MCF 10A (cell line): ENCODE measurements at regions not wholly inside any gene's neighbourhood (a gene's known extent, or its start where the extent isn't known, plus 50 kb on each side); places are given as distances from the start of the nearest gene placed in this dataset.

Experiments used
- BruUV-seq: library from RNA; stranded (reverse); fragments of 400-500 nt; replicated peaks from 2 replicates; lab custom pipeline; 2021; lab: Mats Ljungman, UMichigan
- CTCF ChIA-PET: fragments of 300-600 bp; sonication (Branson Sonifier 250); formaldehyde crosslinking; extraction: SDS; loops from one replicate; lab custom pipeline; 2021; ENCODE audit warnings: antibody characterized with exemption, inconsistent platforms; lab: Yijun Ruan, JAX
- POLR2A ChIA-PET: fragments of 300-600, 350-650 bp; sonication (Branson Sonifier 250); formaldehyde crosslinking; extraction: SDS; loops from one replicate; lab custom pipeline; 2020; ENCODE audit warnings: antibody characterized with exemption, inconsistent platforms; lab: Yijun Ruan, JAX
- DNase-seq: peaks from one replicate; pipeline ENCODE4 v3.0.0-alpha.2; 2018; ENCODE audit not compliant: unreplicated experiment
- H3K27ac Mint-ChIP-seq: one replicate; pipeline ENCODE4 v1.8.0; 2022; ENCODE audit warnings: mild to moderate bottlenecking, low read depth, mixed read lengths; ENCODE audit not compliant: unreplicated experiment
- H3K27me3 Mint-ChIP-seq: one replicate; pipeline ENCODE4 v1.8.0; 2022; ENCODE audit warnings: mixed read lengths; ENCODE audit not compliant: insufficient read depth, unreplicated experiment
- H3K36me3 Mint-ChIP-seq: one replicate; pipeline ENCODE4 v1.8.0; 2022; ENCODE audit warnings: mild to moderate bottlenecking, moderate library complexity, mixed read lengths; ENCODE audit not compliant: insufficient read depth, unreplicated experiment
- H3K4me1 Mint-ChIP-seq: one replicate; pipeline ENCODE4 v1.8.0; 2022; ENCODE audit warnings: mixed read lengths; ENCODE audit not compliant: insufficient read depth, unreplicated experiment
- H3K4me3 Mint-ChIP-seq: one replicate; pipeline ENCODE4 v1.8.0; 2022; ENCODE audit warnings: mild to moderate bottlenecking, moderate library complexity, mixed read lengths; ENCODE audit not compliant: unreplicated experiment
- H3K9me3 Mint-ChIP-seq: one replicate; pipeline ENCODE4 v1.8.0; 2022; ENCODE audit warnings: mixed read lengths; ENCODE audit not compliant: unreplicated experiment
- CTCF ChIP-seq: fragments of 200-600 bp; IDR thresholded peaks from one replicate; pipeline ENCODE4 v1.8.0; 2022; ENCODE audit warnings: antibody characterized with exemption, mild to moderate bottlenecking; ENCODE audit not compliant: unreplicated experiment
- intact Hi-C: fragments of 100-400 bp; cut with micrococcal nuclease; formaldehyde crosslinking; loops from 2 replicates; pipeline ENCODE4 v1.14.1; 2022

- no peaks in the 10 kb centered on the region for H3K9me3 Mint-ChIP-seq
- no peaks in the 10 kb centered on the region for H3K4me1 Mint-ChIP-seq
- DNase-seq, result no peak
- BruUV-seq, result no TSS peak
- CTCF ChIA-PET, result no interaction called here
- no peaks in the 10 kb centered on the region for H3K36me3 Mint-ChIP-seq
- intact Hi-C loops, result no loop called here
- TF ChIP-seq CTCF, result no peak
- H3K4me3 Mint-ChIP-seq, result no peak overlapping the region
- H3K27ac Mint-ChIP-seq, result no peak overlapping the region
- POLR2A ChIA-PET, result no interaction called here
- no peaks in the 10 kb centered on the region for H3K27me3 Mint-ChIP-seq
Observed at GRCh38 chr14:98634043-98634820, 637.8 kb downstream of the BCL11B start.

GRCh38 chr14:98638366-98638765, 633.6 kb downstream of the BCL11B start:
- Mint-ChIP-seq H3K9me3 (no peaks in the 10 kb centered on the region), H3K4me1 (no peaks in the 10 kb centered on the region), H3K27me3 (no peaks in the 10 kb centered on the region), H3K36me3 (no peaks in the 10 kb centered on the region), H3K4me3 (no peak overlapping the region), H3K27ac (no peak overlapping the region)
- BruUV-seq, result no TSS peak
- CTCF ChIA-PET, result interaction anchor here (0.6 kb wide), 1 partner anchor 54 kb away, joined by 3 read pairs; no protein-coding TSS in a partner anchor
- intact Hi-C loops, result no loop called here
- no peak for DNase-seq
- no peak for TF ChIP-seq CTCF
- POLR2A ChIA-PET, result interaction anchor here (1.4 kb wide), 1 partner anchor 13 kb away, joined by 3 read pairs; no protein-coding TSS in a partner anchor

GRCh38 chr14:98647754-98648153, 624.2 kb downstream of the BCL11B start:
- Mint-ChIP-seq H3K27me3 (no peaks in the 10 kb centered on the region), H3K4me1 (no peaks in the 10 kb centered on the region), H3K36me3 (no peaks in the 10 kb centered on the region), H3K4me3 (no peak overlapping the region), H3K9me3 (no peaks in the 10 kb centered on the region), H3K27ac (no peak overlapping the region)
- TF ChIP-seq CTCF, result no peak
- CTCF ChIA-PET, result no interaction called here
- intact Hi-C loops, result no loop called here
- DNase-seq, result no peak
- POLR2A ChIA-PET, result no interaction called here
- no TSS peak for BruUV-seq

GRCh38 chr14:98651037-98651436, 621.0 kb downstream of the BCL11B start:
- Mint-ChIP-seq H3K4me1 (no peaks in the 10 kb centered on the region), H3K9me3 (peaks cover 11% of the 10 kb centered on the region), H3K27ac (no peak overlapping the region), H3K27me3 (no peaks in the 10 kb centered on the region), H3K36me3 (no peaks in the 10 kb centered on the region), H3K4me3 (no peak overlapping the region)
- DNase-seq, result no peak
- POLR2A ChIA-PET, result no interaction called here
- CTCF ChIA-PET, result interaction anchor here (1.2 kb wide), 1 partner anchor 11 kb away, joined by 4 read pairs; no protein-coding TSS in a partner anchor
- intact Hi-C loops, result no loop called here
- no peak for TF ChIP-seq CTCF
- no TSS peak for BruUV-seq
